ENCODE measurements at regions not wholly inside any gene's neighbourhood (a gene's known extent, or its start where the extent isn't known, plus 50 kb on each side); places are given as distances from the start of the nearest gene placed in this dataset.

GRCh38 chr14:77988970-77989369 is 181.2 kb upstream of the NRXN3 start:
- no peak overlapping the region for H3K27ac ChIP-seq
- WGBS (ENCODE audit: low lambda C conversion rate, missing lambda C conversion rate): 93% methylated on average over 2 of the region's 2 CpGs
- H3K4me2 ChIP-seq: no peak overlapping the region
- H3K4me3 ChIP-seq: no peak overlapping the region
- TF ChIP-seq EZH2phosphoT487 (IDR thresholded peaks at IDR 0.05; ENCODE audit: low read depth, severe bottlenecking, unreplicated experiment) (no peak), EZH2 (IDR thresholded peaks at IDR 0.05; ENCODE audit: borderline replicate concordance) (no peak)
- TF ChIP-seq, protein P1, sequence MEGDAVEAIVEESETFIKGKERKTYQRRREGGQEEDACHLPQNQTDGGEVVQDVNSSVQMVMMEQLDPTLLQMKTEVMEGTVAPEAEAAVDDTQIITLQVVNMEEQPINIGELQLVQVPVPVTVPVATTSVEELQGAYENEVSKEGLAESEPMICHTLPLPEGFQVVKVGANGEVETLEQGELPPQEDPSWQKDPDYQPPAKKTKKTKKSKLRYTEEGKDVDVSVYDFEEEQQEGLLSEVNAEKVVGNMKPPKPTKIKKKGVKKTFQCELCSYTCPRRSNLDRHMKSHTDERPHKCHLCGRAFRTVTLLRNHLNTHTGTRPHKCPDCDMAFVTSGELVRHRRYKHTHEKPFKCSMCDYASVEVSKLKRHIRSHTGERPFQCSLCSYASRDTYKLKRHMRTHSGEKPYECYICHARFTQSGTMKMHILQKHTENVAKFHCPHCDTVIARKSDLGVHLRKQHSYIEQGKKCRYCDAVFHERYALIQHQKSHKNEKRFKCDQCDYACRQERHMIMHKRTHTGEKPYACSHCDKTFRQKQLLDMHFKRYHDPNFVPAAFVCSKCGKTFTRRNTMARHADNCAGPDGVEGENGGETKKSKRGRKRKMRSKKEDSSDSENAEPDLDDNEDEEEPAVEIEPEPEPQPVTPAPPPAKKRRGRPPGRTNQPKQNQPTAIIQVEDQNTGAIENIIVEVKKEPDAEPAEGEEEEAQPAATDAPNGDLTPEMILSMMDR (IDR thresholded peaks at IDR 0.05; ENCODE audit: poor library complexity): no peak
- H2AFZ ChIP-seq: no peak overlapping the region
- H3K4me1 ChIP-seq (ENCODE audit: insufficient read depth): no peaks in the 10 kb centered on the region
- no peak for DNase-seq (ENCODE audit: low spot score)
- H3K9me3 ChIP-seq (ENCODE audit: low read depth): no peaks in the 10 kb centered on the region
- no peaks in the 10 kb centered on the region for H3K9me2 ChIP-seq (replicated peaks; ENCODE audit: insufficient read depth)
- no peaks in the 10 kb centered on the region for H3K27me3 ChIP-seq
- no peaks in the 10 kb centered on the region for H3K79me2 ChIP-seq
- no peaks in the 10 kb centered on the region for H4K20me1 ChIP-seq (ENCODE audit: insufficient read depth, poor library complexity, severe bottlenecking)
- no peaks in the 10 kb centered on the region for H3K36me3 ChIP-seq (replicated peaks; ENCODE audit: insufficient read depth, low read depth)

- H3K27me3 ChIP-seq: no peaks in the 10 kb centered on the region
- no peaks in the 10 kb centered on the region for H3K4me1 ChIP-seq (ENCODE audit: insufficient read depth)
- H3K9me3 ChIP-seq (ENCODE audit: low read depth): no peaks in the 10 kb centered on the region
- no peaks in the 10 kb centered on the region for H4K20me1 ChIP-seq (ENCODE audit: insufficient read depth, poor library complexity, severe bottlenecking)
- no peak overlapping the region for H3K4me2 ChIP-seq
- DNase-seq (ENCODE audit: low spot score): no peak
- no peak overlapping the region for H2AFZ ChIP-seq
- no peak overlapping the region for H3K27ac ChIP-seq
- H3K9me2 ChIP-seq (replicated peaks; ENCODE audit: insufficient read depth): no peaks in the 10 kb centered on the region
- 59% methylated on average over 16 of the region's 16 CpGs for WGBS (ENCODE audit: low lambda C conversion rate, missing lambda C conversion rate)
- no peaks in the 10 kb centered on the region for H3K79me2 ChIP-seq
- no peaks in the 10 kb centered on the region for H3K36me3 ChIP-seq (replicated peaks; ENCODE audit: insufficient read depth, low read depth)
- TF ChIP-seq EZH2phosphoT487 (IDR thresholded peaks at IDR 0.05; ENCODE audit: low read depth, severe bottlenecking, unreplicated experiment) (no peak), EZH2 (IDR thresholded peaks at IDR 0.05; ENCODE audit: borderline replicate concordance) (no peak)
- TF ChIP-seq, protein P1 (IDR thresholded peaks at IDR 0.05; ENCODE audit: poor library complexity): no peak
- no peak overlapping the region for H3K4me3 ChIP-seq
These were observed 180.7 kb upstream of the NRXN3 start for GRCh38 chr14:77989441-77989991.

DNA sequence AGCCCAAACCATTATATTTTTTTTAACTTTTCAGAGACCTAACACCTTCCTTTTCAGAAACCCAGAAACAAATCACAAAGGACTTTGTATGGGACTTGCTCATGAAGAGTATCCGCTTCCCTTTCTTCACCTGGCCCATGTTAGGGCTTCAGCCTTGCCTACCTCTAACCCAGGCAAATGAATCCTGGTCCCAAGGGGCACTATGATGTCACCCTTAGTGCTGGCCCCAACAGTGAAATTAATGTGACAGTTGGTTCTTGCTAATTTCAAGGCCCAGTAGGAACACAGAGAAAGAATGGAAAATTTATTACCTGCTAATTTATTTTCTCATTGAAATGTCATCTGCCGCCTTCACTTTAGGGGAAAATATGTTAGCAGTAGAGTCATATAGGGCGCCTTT is 179.8 kb upstream of the NRXN3 start:
- H3K9me2 ChIP-seq (replicated peaks; ENCODE audit: insufficient read depth): no peaks in the 10 kb centered on the region
- H4K20me1 ChIP-seq (ENCODE audit: insufficient read depth, poor library complexity, severe bottlenecking): no peaks in the 10 kb centered on the region
- no peaks in the 10 kb centered on the region for H3K79me2 ChIP-seq
- no peak for DNase-seq (ENCODE audit: low spot score)
- no peaks in the 10 kb centered on the region for H3K9me3 ChIP-seq (ENCODE audit: low read depth)
- no peaks in the 10 kb centered on the region for H3K36me3 ChIP-seq (replicated peaks; ENCODE audit: insufficient read depth, low read depth)
- no peak overlapping the region for H3K4me2 ChIP-seq
- WGBS (ENCODE audit: low lambda C conversion rate, missing lambda C conversion rate): 90% methylated on average over 3 of the region's 3 CpGs
- H3K4me3 ChIP-seq: no peak overlapping the region
- no peaks in the 10 kb centered on the region for H3K27me3 ChIP-seq
- no peak overlapping the region for H2AFZ ChIP-seq
- no peak overlapping the region for H3K27ac ChIP-seq
- no peaks in the 10 kb centered on the region for H3K4me1 ChIP-seq (ENCODE audit: insufficient read depth)
- TF ChIP-seq EZH2phosphoT487 (IDR thresholded peaks at IDR 0.05; ENCODE audit: low read depth, severe bottlenecking, unreplicated experiment): no peak

GRCh38 chr14:77991128-77991772 is 178.9 kb upstream of the NRXN3 start:
- TF ChIP-seq, protein P1 (IDR thresholded peaks at IDR 0.05; ENCODE audit: poor library complexity): peak; percentile 6
- no peak for TF ChIP-seq EZH2 (IDR thresholded peaks at IDR 0.05; ENCODE audit: borderline replicate concordance)
- no peak for TF ChIP-seq EZH2phosphoT487 (IDR thresholded peaks at IDR 0.05; ENCODE audit: low read depth, severe bottlenecking, unreplicated experiment)
- 58% methylated on average over 4 of the region's 4 CpGs for WGBS (ENCODE audit: low lambda C conversion rate, missing lambda C conversion rate)
- no peak overlapping the region for H2AFZ ChIP-seq
- H3K36me3 ChIP-seq (replicated peaks; ENCODE audit: insufficient read depth, low read depth): no peaks in the 10 kb centered on the region
- DNase-seq (ENCODE audit: low spot score): no peak
- H3K9me3 ChIP-seq (ENCODE audit: low read depth): no peaks in the 10 kb centered on the region
- H3K79me2 ChIP-seq: no peaks in the 10 kb centered on the region
- H3K4me1 ChIP-seq (ENCODE audit: insufficient read depth): no peaks in the 10 kb centered on the region
- H3K4me2 ChIP-seq: no peak overlapping the region
- no peaks in the 10 kb centered on the region for H4K20me1 ChIP-seq (ENCODE audit: insufficient read depth, poor library complexity, severe bottlenecking)
- H3K27ac ChIP-seq: no peak overlapping the region
- no peaks in the 10 kb centered on the region for H3K9me2 ChIP-seq (replicated peaks; ENCODE audit: insufficient read depth)
- no peak overlapping the region for H3K4me3 ChIP-seq
- H3K27me3 ChIP-seq: no peaks in the 10 kb centered on the region

All from hepatocyte (in vitro differentiated cells).